Neural crest cell (in vitro differentiated cells): ENCODE measurements at regions not wholly inside any gene's neighbourhood (a gene's known extent, or its start where the extent isn't known, plus 50 kb on each side); places are given as distances from the start of the nearest gene placed in this dataset.

Source experiments
- DNase-seq: peaks from one replicate; pipeline ENCODE4 v3.0.0; 2021; ENCODE audit warnings: low read depth, mixed read lengths, low spot score
- H3K27ac Mint-ChIP-seq: one replicate; pipeline ENCODE4 v1.8.0; 2021; ENCODE audit warnings: mild to moderate bottlenecking, mixed read lengths; ENCODE audit not compliant: unreplicated experiment
- H3K27me3 Mint-ChIP-seq: 2 replicates; pipeline ENCODE4 v1.8.0; 2021; ENCODE audit warnings: low read depth, mild to moderate bottlenecking, mixed read lengths
- H3K36me3 Mint-ChIP-seq: 2 replicates; pipeline ENCODE4 v1.8.0; 2021; ENCODE audit warnings: low read depth, mild to moderate bottlenecking, mixed read lengths
- H3K4me1 Mint-ChIP-seq: 2 replicates; pipeline ENCODE4 v1.8.0; 2021; ENCODE audit warnings: mixed read lengths
- H3K4me3 Mint-ChIP-seq: one replicate; pipeline ENCODE4 v1.8.0; 2021; ENCODE audit warnings: mild to moderate bottlenecking, mixed read lengths
- H3K9me3 Mint-ChIP-seq: 2 replicates; pipeline ENCODE4 v1.8.0; 2021; ENCODE audit warnings: mixed read lengths
- CTCF ChIP-seq: fragments of 200-600 bp; sonication (generic); conservative IDR thresholded peaks from 2 replicates; pipeline ENCODE4 v1.5.0; 2021; ENCODE audit warnings: antibody characterized with exemption, mild to moderate bottlenecking

GRCh38 chr13:33973194-33973593, 155.2 kb downstream of the RFC3 start:
- DNase-seq = no peak
- Mint-ChIP-seq H3K36me3 (peaks cover 3% of the 10 kb centered on the region), H3K27me3 (no peaks in the 10 kb centered on the region), H3K27ac (no peak overlapping the region), H3K9me3 (peaks cover 6% of the 10 kb centered on the region), H3K4me3 (no peak overlapping the region), H3K4me1 (no peaks in the 10 kb centered on the region)
- no peak for TF ChIP-seq CTCF

- TF ChIP-seq CTCF = no peak
- DNase-seq = no peak
- no peaks in the 10 kb centered on the region for H3K36me3 Mint-ChIP-seq
- H3K9me3 Mint-ChIP-seq = no peaks in the 10 kb centered on the region
- H3K4me3 Mint-ChIP-seq = no peak overlapping the region
- H3K27me3 Mint-ChIP-seq = no peaks in the 10 kb centered on the region
- H3K4me1 Mint-ChIP-seq = no peaks in the 10 kb centered on the region
- no peak overlapping the region for H3K27ac Mint-ChIP-seq
Observed at GRCh38 chr13:33976965-33977364, 159.0 kb downstream of the RFC3 start.

- TF ChIP-seq CTCF = no peak
- DNase-seq = no peak
- Mint-ChIP-seq H3K9me3 (no peaks in the 10 kb centered on the region), H3K4me1 (no peaks in the 10 kb centered on the region), H3K27me3 (no peaks in the 10 kb centered on the region), H3K36me3 (no peaks in the 10 kb centered on the region), H3K27ac (no peak overlapping the region), H3K4me3 (no peak overlapping the region)
Observed at GRCh38 chr13:33978653-33979052, 160.7 kb downstream of the RFC3 start.

GRCh38 chr13:33992881-33993336, 175.0 kb downstream of the RFC3 start:
- H3K27me3 Mint-ChIP-seq = no peaks in the 10 kb centered on the region
- no peak for DNase-seq
- no peaks in the 10 kb centered on the region for H3K4me1 Mint-ChIP-seq
- no peaks in the 10 kb centered on the region for H3K9me3 Mint-ChIP-seq
- no peak overlapping the region for H3K4me3 Mint-ChIP-seq
- no peaks in the 10 kb centered on the region for H3K36me3 Mint-ChIP-seq
- no peak for TF ChIP-seq CTCF
- no peak overlapping the region for H3K27ac Mint-ChIP-seq

- H3K4me1 Mint-ChIP-seq = no peaks in the 10 kb centered on the region
- DNase-seq = no peak
- H3K27ac Mint-ChIP-seq = no peak overlapping the region
- H3K27me3 Mint-ChIP-seq = no peaks in the 10 kb centered on the region
- no peaks in the 10 kb centered on the region for H3K36me3 Mint-ChIP-seq
- no peaks in the 10 kb centered on the region for H3K9me3 Mint-ChIP-seq
- H3K4me3 Mint-ChIP-seq = no peak overlapping the region
- TF ChIP-seq CTCF = no peak
Observed at GRCh38 chr13:33994198-33994597, 176.2 kb downstream of the RFC3 start.
